H1 (cell line): ENCODE measurements at regions not wholly inside any gene's neighbourhood (a gene's known extent, or its start where the extent isn't known, plus 50 kb on each side); places are given as distances from the start of the nearest gene placed in this dataset.

Source experiments
- EGR1 ChIP-seq: IDR thresholded peaks from 2 replicates; pipeline ENCODE4 v1.6.1; 2011; ENCODE audit warnings: low read depth, low read length, borderline replicate concordance
- MAFK ChIP-seq: IDR thresholded peaks from 2 replicates; pipeline ENCODE4 v1.6.1; 2012; ENCODE audit warnings: low read depth, mild to moderate bottlenecking, improper control_type of control experiment, low read length
- POLR2A ChIP-seq, 2 experiments: IDR thresholded peaks; 1 replicate in 1 of 2; 2 replicates in 1 of 2; pipeline ENCODE4 v1.6.1; 2011; ENCODE audit warnings: low read depth in 2 of 2, low read length in 2 of 2, mild to moderate bottlenecking in 2 of 2; ENCODE audit errors: control extremely low read depth in 1 of 2
- POLR2AphosphoS5 ChIP-seq: IDR thresholded peaks from 2 replicates; pipeline ENCODE4 v1.6.1; 2011; ENCODE audit warnings: low read depth, low read length
- SUZ12 ChIP-seq: fragments of 200-600 bp; sonication (generic); IDR thresholded peaks from 2 replicates; pipeline ENCODE4 v1.6.1; 2012; ENCODE audit warnings: mild to moderate bottlenecking, inconsistent platforms, low read length, moderate library complexity, mixed read lengths
- TAF1 ChIP-seq: IDR thresholded peaks from 2 replicates; pipeline ENCODE4 v1.6.1; 2011; ENCODE audit warnings: mild to moderate bottlenecking, low read depth, low read length
- TF ChIP-seq, protein P1 (sequence below), 3 experiments: IDR thresholded peaks; 1 replicate in 2 of 3; 2 replicates in 1 of 3; pipeline versions ENCODE4 v1.5.1 to v1.6.1; 2011; ENCODE audit warnings: low read length in 3 of 3, mild to moderate bottlenecking in 3 of 3, inconsistent platforms in 2 of 3, low read depth in 1 of 3, moderate library complexity in 1 of 3; ENCODE audit not compliant: insufficient read depth in 1 of 3; ENCODE audit errors: control extremely low read depth in 1 of 3

DNA sequence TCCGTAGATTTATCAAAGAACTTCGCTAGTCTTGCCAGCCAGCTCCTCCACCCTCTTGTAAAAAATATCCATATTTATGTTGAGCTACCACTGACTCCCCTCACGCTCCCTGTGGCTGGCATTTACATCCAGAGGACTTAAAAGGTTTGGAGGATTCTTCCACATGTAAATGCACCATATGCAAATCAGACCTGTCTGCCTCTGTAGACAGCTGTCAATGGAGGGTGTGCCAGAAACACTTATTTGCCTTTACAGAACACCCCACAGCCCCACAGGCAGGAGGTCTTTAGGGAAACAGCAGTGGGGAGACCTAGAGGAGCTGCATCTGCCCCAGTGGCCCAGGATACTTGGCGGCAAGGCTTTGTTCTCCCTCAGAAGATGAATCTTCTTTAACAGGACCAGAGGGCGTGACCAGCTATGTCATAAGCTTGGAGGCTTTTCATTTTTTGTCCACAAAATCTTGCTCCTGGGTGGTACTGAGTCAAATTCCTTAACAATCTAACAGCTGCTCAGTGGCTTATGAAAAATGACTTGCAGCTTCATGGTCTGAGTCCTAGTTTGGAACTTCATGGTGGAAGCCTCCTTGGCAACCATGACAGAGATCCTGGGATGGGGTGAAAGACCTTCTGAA, 535.8 kb downstream of the EBF1 start:
- TF ChIP-seq, protein P1, sequence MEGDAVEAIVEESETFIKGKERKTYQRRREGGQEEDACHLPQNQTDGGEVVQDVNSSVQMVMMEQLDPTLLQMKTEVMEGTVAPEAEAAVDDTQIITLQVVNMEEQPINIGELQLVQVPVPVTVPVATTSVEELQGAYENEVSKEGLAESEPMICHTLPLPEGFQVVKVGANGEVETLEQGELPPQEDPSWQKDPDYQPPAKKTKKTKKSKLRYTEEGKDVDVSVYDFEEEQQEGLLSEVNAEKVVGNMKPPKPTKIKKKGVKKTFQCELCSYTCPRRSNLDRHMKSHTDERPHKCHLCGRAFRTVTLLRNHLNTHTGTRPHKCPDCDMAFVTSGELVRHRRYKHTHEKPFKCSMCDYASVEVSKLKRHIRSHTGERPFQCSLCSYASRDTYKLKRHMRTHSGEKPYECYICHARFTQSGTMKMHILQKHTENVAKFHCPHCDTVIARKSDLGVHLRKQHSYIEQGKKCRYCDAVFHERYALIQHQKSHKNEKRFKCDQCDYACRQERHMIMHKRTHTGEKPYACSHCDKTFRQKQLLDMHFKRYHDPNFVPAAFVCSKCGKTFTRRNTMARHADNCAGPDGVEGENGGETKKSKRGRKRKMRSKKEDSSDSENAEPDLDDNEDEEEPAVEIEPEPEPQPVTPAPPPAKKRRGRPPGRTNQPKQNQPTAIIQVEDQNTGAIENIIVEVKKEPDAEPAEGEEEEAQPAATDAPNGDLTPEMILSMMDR (IDR thresholded peaks at IDR 0.05; ENCODE audit: control extremely low read depth in 1 of 3, insufficient read depth in 1 of 3, low read depth in 1 of 3, low read length in 3 of 3): no peak
- TF ChIP-seq MAFK: no peak
- TF ChIP-seq POLR2A (IDR thresholded peaks at IDR 0.05; ENCODE audit: control extremely low read depth in 1 of 2, low read depth in 2 of 2, low read length in 2 of 2): no peak
- TF ChIP-seq SUZ12: no peak
- no peak for TF ChIP-seq TAF1
- no peak for TF ChIP-seq POLR2AphosphoS5
- TF ChIP-seq EGR1: no peak
